GM19397 (cell line): ENCODE measurements at regions not wholly inside any gene's neighbourhood (a gene's known extent, or its start where the extent isn't known, plus 50 kb on each side); places are given as distances from the start of the nearest gene placed in this dataset.

Experiments
- ATAC-seq: cut with Tn5 transposase; IDR thresholded peaks from one replicate; pipeline ENCODE4 v1.9.1; 2021; ENCODE audit warnings: mild to moderate bottlenecking, moderate library complexity; ENCODE audit not compliant: unreplicated experiment

DNA sequence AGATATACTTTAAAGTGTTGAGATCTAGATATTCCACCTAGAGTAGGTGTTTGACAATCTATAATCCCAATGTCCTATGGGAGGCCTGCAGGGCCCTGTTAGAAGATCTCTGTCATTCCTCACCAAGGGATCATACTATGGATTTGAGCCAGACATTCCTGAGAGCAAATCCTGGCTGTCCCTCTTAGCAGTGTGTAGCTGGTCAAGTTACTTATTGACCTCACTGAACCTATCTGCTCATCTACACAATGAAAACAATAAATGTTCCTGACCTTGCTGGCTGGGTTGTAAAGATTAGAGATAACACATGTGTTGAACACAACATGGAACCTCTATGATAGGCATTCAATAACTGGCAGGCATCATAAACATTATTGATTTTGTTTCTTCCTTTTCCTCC is 265.6 kb upstream of the ATP11B start:
- no peak for ATAC-seq

DNA sequence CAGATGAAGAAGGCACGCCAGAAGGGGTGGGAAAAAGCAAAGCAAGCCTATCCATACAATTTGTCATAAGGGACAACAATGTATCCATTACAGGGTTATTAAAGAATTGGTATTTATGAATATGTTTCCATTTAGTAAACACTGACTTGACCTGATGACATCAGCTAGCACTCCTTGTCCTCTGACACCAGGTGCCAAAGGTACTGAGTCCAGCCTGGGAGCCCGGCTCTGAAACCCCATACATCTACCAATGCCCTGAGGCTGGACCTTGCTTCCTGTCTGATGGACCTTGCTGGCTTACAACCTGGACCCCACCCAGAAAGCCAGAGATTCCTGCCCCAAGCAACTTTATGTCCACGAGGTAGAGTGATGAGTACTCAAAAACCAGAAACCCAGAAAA is 263.0 kb upstream of the ATP11B start:
- ATAC-seq = no peak

DNA sequence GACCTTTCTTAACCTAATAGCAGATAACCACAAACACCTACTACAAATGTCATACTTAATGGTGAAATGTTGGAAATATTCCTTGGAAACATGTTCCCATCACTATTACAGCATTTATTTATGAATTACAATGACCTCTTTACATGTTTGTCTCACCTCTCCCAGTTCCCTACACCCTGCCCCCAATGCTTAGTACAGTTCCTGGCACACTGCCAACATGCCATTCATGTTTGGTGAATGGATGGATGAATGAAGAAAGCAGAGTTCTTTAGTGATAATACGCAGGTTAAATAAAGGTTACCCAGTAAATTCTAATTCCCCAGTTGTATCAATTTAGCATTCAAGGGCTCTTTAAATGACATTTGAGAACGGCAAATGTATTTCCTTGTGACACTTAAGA is 259.9 kb upstream of the ATP11B start:
- ATAC-seq = no peak

DNA sequence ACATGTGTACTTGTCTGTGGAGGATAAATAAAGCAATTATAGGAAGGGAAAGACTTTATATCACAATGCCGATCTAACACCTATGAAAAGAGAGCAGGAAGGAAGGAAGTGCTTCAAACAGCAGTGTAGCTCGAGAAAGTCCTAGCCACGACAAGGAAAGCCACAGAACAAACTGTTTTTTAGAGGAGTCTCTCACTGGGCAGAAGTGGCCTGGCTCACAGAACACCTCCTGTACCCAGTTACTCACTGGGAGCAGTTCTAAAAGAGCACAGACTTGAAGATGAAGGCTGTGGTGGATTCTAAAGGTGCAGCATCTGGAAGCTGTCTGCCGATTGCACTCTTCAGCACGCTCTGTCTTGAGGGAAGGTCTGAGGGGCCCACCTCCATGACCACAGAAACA is 248.8 kb upstream of the ATP11B start:
- no peak for ATAC-seq

DNA sequence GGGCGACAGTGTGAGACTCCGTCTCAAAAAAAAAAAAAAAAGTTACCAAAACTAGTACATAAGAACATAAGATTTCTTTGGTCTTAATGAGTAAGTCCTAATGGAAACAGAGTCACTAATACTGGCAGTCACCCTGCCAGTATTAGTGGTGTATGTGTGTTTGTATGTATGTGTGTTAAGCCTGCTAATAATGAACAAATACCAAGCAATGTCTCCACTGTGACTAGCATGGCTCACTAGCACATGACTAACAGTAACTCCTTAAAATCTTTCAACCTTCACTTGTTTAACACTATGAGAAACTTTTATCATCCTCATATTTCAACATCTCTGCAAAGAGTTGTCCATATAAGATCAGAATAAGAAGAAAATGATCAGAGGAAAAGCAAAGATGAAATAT is 231.0 kb upstream of the ATP11B start:
- ATAC-seq = no peak

DNA sequence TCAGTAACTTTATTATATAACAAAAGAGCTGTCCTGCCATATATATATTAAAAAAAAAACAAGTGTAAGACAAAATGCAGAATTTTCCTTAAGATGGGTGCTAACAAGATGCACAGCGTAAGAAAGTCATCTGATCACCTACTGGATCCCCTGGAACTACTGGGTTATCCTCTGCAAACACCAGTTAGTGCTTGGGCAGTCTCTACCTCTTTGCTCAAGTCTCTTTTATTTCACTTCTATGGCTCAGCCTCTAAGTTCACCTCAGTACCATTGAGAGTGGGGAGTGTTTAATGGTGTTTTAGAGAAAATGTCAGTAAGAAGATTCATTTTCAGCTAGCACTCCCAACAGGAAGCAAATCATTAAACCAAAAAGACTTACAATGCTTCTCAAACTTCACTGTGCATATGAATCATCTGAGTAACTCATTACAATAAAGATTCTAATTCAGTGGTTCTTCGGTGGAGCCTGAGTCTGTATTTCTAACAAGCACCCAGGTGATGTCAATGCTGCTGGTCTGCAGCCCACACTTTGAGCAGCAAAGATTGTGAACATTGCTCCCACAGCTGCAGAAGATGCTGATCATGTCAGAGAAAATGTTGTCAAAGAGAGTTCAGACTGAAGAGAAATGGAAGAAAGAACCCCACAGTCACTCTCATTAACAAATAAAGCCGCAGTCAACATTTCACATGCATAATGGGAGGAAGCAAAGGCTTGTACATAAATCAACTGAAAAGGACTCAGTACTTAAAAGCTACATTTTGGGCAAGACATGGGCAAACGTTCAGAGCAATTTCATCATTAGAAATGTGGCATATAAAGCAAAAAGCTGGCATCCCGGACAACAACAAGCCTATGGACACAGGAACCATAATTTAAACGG is 227.1 kb upstream of the ATP11B start:
- no peak for ATAC-seq

DNA sequence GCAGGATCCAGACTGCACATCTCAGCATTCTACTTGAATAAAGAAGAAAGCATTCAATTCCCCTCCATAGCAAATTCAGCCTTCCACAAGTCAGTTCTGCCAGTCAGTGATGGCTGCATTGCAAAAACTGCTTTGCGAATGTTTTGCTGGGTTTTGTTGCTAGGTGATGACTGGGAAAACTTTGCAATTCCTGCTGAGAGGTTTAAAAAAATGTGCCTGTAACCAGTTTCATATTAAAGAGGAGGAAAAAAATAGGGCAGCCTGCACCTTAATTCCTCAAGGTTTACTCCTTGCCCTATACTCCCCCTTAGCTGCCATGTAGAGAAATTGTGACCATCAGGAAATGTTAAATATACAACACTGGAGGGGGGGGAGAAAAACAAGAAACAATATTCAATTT is 225.6 kb upstream of the ATP11B start:
- no peak for ATAC-seq

DNA sequence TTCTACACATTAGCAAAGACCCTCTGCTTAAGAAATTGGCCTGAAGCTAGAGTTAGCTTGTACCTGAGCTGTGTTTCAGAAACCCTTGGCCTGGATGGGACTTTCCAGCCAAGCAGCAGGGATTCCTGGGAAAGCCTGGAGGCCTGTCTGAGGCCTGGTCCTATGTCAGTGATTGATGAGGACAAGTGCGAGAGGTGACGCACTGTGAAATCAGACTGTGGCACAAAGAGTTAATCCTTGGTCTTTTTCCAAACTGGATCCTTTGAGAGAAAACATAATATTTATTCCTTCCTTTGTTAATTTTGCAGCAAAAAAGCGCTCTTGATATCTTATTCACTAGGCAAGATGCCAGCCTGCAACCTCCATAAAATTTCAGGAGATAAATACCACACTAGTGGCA is 225.0 kb upstream of the ATP11B start:
- ATAC-seq = no peak

DNA sequence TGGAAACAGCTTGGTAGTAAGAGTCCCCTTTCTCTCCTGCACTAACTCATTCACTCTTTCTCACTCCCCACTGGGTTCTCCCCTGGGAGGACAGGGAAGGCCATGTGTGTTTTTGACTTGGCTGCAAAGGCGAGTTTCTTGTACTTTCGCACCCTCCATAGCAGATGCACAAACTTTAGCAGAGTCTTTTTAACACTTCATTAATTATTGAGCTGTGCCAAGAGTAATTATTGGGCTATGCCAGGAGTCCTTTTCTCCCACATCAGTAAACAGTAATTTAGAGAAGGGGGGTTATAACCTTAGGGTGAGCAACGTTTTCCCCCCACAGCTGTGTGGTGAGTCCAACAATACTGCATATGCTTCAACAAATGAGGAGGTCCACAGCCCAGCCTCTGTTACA is 224.4 kb upstream of the ATP11B start:
- no peak for ATAC-seq

DNA sequence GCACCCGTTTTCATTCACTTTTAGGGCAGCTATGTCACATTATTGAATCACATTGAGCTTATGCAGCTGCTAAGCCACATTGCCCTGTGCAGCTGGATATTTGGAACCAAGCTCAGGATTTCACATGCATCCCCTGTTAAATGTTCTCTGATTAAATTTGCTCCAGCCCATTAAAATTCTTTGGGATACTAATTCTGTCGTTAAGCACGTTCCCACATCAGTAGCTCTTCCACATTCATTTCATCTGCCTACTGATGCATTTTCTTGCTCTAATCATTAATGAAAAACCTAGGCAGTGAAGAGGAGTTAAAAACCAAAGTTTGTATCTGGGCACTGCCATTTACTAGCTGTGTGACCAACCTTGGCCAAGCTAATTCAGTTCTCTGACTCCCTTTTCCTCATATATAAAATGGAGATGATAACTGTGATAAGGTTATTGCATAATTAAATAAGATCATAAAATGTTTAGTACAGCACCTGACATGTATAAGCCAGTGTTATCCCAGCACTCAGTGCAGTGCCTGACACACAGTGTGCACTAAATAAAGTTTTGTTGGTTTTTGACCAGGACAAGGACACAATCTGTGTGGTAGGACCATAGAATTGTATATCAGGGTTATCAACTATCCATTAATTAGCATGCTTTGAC is 222.2 kb upstream of the ATP11B start:
- ATAC-seq = no peak

DNA sequence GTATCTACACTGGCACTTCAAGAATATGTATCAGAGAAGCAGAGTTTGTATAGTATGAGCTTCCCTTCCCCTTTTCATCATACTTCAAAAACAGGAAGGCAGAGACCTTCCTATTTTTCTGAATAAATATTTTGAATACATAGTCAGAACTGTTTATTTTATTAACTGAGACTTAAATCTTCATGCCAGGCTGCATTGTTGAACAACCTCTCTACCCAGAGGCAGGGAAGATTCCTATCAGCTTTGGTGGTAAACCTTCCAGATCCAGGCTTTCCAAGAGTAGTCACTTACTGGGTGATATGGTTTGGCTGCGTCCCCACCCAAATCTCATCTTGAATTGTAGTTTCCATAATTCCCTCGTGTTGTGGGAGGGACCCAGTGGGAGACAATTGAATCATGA is 217.4 kb upstream of the ATP11B start:
- ATAC-seq = no peak

DNA sequence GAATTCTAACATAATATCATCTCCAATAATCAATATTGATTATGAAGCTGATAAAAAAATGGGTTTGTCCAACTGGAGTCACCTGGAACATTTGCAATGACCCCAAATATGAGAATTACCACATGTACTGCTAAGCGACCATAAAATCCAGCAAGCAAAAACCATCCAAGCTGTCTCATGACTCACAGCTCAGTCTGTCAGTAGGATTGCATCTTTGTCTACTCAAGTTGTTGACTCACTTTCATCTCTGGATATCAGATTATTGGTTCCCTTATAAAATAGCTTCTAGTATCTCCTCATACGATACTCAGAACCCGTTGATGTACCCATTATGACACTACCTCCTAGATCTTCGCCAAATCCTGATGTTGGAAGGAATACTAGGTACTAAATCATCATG is 209.8 kb upstream of the ATP11B start:
- no peak for ATAC-seq

DNA sequence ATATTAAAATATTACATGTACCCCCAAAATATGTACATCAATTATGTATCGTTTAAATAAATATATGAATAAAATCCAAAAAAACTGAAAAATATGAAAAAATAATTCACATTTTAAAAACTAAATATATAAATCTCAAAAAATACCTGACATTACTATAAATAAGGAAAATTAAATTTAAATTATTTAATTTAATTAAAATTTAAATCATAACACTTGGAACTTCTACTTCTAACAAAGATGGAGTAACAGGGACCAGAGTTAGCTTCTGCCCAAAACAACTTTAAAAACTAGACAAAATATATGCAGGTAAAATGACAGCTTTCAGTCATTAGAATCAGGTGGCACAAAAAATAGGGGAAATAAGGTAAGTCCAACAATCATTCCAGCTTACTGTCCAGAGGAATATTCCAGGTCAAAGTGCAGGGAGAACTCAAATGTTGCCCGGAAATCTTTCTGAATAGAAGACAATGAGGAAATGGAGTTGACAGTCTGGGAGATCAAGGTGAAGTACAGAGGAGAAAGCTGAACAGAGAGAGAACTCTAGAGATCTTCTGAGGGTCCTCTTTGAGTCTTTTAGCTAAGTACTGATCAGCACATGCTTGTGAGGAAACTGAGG is 207.7 kb upstream of the ATP11B start:
- ATAC-seq = no peak

DNA sequence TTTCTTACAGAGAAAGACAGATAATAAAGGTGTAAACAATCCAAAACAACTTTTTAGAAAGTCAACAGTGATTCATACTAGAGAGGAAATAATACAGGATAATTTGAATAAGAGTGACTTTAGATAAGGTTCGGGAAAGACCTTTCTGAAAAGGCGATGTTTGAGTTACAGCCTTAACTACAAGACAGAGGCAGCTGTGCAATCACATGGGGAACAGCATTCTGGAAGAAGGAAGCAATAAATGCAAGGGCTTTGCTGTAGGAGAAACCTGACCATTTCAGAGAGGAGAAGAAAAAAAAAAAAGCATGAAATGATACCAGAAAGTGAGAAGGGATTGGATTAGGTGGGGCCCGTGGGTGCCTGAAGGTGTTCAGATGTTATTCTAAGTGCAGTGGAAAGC is 200.6 kb upstream of the ATP11B start:
- no peak for ATAC-seq

DNA sequence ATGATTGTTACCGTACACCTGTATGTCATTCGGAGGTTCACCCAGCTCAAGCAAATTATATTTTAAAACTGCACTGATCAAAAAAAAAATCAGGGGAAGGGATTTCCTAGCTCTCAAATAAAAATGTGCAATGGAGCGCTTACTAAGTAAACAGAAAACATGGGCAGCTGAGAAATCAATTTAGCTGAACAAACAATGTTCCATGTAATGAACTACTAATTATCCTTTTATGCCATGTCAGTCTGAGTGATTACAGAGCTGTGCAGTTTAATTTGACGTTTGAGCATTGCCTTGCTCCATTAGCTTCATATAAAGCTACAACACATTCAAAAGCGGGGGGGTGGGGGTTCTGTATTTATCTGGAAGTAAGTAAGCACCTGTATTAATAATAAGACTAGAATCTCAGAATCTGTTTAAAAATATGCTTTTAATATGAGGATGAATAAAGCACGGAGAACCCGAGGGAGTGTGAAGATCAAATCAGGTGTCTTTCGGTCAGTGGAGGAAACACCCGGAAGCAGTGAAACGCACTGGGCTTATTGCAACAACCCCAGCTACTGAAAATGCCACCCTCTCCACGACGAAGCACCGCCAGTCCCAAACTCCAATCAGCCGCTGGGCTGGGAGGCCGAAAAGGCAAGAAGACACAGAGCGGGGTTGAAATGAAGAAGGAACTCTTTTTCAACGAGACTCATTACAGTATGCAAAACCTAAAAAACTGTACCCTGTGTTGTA is 196.5 kb upstream of the ATP11B start:
- no peak for ATAC-seq

DNA sequence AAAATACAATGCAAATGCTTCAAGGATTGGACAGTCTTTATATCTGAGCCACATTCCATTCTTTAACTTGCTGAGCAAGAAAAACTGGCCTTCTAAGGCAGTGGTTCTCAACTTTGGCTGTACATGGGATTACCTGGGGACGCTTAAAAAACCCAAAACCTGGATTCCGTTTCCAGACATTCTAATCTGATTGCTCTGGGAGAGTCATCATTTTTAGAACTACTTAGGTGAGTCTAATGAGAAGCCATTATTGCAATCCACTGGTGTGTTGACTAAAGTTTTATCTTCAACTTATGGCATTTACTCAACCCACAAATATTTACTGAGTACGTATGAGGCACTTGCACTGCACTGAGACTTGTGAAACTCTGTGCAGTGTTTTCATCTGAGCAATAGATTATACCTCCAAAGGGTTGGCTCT is 195.7 kb upstream of the ATP11B start:
- ATAC-seq = no peak

DNA sequence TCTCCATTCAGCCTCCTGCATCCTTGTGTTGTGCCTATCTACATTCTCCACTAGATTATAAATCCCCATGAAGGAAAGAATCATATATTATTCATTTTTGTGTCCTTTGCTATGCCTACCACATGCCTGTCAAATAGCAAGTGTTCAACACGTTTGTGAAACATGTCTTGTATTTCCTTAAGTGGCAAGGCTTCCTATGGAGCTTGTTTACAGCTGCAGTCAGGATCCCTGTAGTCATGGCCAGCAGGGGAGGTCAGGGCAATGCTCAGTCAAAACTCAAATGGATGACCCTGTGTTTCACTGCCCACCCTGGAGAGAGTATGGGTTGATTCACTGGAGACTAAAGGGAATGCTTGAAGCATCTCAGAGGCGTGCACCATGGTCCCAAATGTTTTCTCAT is 191.7 kb upstream of the ATP11B start:
- ATAC-seq = no peak

DNA sequence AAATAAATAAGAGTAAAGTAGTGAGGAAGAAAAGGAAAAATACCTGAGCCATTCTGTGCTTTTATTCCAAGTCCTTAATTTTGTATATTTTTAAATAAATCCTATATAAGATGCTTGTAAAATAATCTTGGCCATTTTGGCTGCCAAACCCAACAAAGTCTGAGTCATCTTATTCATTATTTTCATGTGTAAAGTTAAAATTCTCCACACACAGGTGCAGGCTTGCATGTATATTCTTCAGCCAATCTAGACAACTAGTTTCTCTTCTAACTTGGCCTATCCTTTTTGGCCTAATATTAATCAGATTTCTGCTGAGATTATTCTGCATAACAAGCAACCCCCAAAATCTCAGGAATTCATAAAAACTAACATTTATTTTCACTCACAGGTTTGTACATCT is 189.8 kb upstream of the ATP11B start:
- ATAC-seq = no peak

DNA sequence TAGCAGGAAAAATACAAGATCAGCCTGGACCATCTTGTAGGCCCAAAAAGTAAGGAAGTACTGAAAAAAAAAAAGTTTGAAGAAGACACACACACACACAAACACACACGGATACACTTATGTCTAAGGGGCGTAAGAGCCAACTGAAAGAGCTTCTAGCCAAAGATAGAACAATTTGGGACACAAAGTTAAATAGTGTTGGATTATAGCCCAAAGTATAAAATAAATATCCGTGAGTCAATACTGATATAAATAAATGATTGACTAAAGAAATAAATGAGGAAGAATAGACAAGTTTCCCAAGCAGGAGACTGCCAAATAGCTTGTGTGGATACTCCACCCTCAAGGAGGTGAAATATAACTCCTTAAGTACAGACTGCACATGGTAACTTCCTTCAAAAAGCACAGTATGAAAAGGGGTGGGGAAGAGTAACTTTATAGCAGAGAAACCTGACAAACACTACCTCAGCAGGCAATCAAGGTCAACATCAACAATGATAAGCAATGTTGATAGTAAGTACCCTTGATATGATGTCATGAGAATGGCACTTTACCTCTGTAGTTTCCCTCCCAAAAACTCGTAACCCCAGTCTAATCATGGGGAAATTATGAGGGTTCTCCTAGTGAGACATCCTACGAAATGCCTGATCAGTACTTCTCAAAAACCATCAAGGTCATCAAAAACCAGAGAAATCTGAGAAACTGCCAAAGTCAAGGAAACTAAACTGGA is 187.3 kb upstream of the ATP11B start:
- ATAC-seq = no peak

DNA sequence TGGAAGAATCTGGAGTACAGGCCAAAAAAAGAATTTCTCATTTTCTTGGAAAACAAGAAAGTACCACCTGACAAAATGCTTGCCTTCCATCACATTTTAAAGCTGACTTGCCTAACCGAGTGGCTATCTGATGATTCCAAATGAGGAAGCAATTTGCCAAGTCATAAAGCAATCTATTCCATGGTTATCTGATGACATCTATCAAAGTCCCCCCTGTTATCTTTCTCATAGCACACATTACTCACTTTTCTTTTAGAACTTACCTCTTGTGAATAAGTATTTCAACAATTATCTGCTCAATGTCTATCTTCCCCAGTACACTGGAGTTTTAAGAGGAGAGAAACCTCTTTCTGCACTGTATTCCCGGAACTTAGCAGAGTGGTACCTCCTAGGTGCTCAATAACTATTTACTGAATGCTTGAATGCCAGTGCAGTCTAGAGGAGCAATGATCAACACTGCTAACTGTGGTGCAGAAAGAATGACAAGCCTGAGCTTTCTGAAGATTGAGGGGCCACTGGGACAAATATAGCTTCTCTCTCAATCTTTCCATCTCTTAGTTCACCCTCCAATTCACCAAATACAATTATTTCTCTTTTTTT is 186.3 kb upstream of the ATP11B start:
- no peak for ATAC-seq
